ENCODE measurements at regions not wholly inside any gene's neighbourhood (a gene's known extent, or its start where the extent isn't known, plus 50 kb on each side); places are given as distances from the start of the nearest gene placed in this dataset.
A peak's percentile ranks its signal among the peaks of the same experiment; 100 is the strongest.

DNA sequence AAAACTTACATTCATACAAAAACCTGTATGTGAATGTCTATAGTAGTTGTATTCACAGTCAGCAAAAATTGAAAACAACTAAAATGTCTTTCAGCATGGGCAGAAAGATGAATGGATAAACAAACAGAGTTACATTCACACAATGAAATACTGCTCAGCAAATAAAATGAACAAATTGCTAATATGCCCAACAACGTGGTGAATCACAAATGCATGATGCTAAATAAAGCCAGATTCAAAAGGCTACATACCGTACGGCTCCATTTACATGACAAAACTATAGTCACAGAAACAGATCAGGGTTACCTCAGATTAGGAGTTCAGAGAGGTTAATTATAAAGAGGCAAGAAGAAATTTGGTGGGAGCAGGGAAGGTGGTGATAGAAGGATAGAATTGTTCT is 100.7 kb upstream of the KCTD3 start:
- DNase-seq = no peak

- DNase-seq = no peak
These were observed 95.6 kb upstream of the KCTD3 start for GRCh38 chr1:215471463-215471862.

GRCh38 chr1:215472723-215473122 is 94.4 kb upstream of the KCTD3 start:
- no peak for DNase-seq

DNA sequence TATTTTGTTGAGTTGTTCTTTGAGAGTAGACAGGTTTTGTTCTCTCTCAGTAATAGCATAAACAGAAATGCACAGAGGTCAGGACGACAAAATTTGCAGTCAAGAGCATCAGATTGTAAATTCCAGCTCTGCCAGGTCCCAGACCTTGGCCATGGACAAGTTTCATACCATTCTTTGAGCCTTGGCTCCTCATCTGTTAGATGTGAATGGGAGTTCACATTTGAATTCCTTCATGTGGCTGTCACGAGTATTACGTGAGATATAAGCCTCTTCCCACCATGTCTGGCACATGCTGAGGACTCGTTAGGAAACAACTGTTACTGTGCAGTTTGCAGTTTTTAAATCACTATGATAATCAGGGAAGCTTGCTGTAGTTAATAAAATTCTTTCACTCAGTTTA is 93.2 kb upstream of the KCTD3 start:
- no peak for DNase-seq

- DNase-seq = no peak
These were observed 92.2 kb upstream of the KCTD3 start for GRCh38 chr1:215474940-215475339.

DNA sequence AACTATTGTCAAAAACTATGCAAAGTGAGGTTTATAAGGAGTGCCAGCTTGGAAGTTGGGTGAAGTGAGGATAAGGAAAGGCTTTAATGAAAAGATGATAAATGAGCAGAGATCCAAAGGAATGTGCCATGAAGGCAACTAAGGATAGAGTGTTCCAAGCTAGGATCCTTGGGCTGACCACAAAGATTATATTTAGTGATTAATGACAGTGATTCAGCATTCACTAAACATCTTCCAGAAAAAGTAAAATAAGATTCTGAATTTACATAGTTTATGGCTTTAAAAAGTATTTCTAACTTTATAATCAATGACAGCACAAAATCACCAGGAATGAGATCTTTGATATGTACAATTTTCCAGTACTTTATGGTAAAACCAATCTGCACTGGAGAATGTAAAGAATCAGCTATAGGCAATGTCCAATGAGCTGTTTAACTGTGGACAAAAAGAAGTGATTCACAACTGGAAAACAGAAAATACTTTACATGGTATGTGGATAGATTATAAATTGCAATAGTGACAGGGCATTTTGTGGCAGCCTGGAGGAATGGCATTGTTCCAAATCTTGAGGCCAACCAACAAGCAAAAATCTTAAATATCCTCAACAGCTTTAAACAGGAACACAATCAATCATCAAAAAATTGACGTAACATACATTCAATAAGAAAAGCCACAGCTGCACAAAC is 91.2 kb upstream of the KCTD3 start:
- no peak for DNase-seq

DNA sequence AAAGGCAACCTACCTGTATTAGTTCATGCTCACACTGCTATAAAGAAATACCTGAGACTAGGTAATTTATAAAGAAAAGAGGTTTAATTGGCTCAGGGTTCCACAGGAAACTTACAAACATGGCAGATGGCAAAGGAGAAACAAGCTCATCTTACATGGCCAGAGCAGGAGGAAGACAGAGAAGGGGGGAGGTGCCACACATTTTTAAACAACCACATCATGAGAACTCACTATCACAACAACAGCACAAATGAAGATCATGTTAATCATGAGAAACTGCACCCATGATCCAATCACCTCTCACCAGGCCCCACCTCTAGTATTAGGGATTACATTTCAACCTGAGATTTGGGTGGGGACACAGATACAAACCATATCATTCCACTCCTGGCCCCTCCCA is 90.6 kb upstream of the KCTD3 start:
- peak; percentile 64 for DNase-seq

GRCh38 chr1:215477632-215478031 is 89.5 kb upstream of the KCTD3 start:
- DNase-seq = no peak

DNA sequence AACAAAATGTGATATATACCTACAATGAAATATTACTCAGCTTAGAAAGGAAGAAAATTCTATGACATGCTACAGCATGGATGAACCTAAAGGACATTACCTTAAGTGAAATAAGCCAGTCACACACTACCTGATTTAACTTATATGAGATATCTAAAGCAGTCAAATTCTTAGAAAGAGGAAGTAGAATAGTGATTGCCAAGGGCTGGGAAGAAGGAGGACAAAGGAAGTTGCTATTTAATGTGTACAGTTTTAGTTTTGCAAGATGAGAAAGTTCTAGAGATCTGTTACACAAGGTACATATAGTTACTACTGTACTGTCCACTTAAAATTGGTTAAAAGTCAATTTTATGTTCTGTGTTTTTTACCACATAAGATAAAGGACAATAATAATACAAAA is 87.5 kb upstream of the KCTD3 start:
- DNase-seq = no peak

DNA sequence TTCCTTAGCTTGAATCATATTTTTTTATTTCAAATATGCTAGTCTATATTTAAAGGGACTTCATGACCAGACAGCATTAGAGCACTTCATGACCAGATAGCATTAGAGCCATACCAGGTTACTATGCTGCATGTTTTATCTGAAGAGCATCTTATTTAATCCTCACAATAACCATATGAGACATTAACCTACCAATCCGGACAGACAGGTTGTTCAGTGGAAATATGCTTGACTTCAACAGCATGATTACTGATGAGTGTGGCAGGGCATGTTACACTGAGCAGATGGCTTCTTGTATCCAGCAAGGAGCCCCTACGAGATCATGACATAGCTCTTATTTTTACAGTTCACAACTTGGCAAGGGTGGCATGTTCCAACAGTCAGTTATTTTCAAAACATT is 85.0 kb upstream of the KCTD3 start:
- DNase-seq = no peak

DNA sequence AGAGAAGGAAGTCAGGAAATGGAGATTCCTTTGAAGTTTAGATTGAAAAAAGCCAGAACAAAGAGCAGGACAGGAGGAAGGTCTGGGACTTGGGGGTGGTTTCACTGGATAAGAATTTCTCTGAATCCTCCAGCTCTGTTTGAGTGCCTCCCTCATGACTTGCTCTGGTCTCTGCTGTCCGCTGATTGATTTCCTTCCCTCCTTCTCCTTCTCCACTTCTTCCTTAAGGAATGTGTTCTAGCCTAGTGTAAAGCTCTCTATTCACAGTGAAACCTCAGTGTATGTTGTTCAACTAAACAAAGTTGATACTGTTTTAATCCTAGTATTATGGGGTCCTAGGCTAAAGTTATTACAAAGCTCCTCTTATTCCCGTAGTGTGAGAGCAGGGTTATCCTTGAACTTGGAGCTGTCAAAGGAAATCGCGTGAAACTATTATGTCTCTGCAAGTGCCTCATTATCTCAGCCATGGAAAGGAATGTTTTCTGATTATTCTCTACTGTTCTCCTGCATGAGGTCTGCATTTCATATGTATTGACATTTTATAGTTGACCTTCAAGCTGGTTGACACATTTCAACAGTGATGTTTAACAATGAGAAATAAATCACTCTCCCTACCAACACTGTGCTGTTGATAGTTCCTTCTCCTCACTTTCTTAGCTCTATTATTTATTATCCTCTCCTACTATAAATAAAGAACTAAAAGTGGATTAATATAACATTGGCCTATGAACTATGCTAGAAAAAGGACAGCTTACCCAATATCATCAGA is 82.7 kb upstream of the KCTD3 start:
- DNase-seq = no peak

GRCh38 chr1:215487466-215487865 is 79.6 kb upstream of the KCTD3 start:
- no peak for DNase-seq

DNA sequence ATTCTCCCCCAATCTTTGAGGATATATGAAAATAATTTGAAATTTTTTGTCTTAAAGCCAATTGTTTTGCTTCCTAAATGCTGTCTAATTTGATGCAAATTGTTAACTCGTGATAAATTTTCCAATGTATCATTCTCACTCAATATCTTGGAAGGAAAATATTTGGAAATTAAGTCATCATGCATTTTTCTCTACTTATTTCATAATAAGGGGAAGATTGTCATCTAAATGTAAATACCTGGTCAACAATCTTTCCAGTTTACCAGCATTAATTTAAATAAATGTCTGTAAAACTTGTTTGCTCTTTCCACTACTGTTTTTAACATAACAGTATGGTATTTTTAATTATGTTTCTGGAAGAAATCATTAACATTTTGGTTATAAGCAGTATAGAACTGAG is 78.3 kb upstream of the KCTD3 start:
- DNase-seq = no peak

- no peak for DNase-seq
These were observed 77.1 kb upstream of the KCTD3 start for GRCh38 chr1:215489771-215490565.

GRCh38 chr1:215497528-215497927 is 69.6 kb upstream of the KCTD3 start:
- DNase-seq = peak; percentile 42

DNA sequence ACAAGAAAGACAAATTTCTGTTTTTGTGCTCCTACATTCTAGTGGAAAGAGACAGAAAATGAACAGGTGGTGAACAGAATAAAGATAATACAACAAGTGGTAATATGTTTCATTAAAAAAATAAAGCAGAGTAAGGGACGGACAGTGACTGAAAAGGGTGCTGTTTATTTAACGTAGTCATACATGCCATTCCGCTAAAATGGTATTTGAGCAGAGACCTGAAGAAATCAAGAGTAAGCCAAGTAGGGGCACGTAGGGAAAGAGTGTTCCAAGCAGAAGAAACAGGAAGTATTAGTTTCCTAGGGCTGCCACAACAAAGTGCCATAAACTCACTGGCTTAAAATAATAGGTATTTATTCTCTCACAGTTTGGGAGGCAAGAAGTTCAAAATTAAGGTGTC is 65.6 kb upstream of the KCTD3 start:
- DNase-seq = no peak

DNA sequence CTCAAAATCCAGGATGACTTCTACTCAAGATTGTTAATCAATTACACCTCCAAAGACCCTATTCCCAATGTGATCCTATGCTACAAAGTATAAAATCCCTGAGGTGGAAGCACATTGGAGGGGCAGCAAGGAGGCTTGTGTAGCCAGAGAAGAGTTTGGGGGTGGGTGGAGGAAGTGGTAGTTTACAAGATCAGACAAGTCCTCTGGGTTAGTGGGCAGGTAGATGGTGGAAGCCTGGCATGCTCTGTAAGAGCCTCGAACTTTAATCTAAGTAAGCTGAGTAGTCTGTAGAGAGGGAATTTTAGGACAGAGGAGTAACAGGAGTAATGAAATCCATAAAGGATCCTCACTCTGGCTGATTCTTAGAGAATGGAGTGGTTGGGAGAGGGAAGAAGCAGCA is 65.0 kb upstream of the KCTD3 start:
- no peak for DNase-seq

DNA sequence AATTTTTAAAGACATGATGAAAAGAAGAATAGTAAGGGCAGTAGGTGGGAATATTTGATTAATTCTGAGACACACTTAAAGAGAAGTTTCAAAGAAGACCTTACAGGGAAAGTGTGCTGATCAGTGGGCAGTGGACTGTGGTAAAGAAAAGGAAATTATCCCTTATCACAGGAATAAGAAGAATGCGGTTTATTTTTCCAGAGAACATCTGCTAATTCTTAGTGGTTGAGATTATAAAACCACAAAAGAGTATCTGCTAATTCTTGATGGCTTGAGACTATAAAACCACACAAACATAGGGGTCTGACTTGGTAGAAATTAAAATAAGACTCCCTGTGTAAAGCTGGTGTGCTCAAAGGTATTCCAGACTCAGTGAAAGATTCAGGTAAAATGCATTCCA is 60.0 kb upstream of the KCTD3 start:
- no peak for DNase-seq

DNA sequence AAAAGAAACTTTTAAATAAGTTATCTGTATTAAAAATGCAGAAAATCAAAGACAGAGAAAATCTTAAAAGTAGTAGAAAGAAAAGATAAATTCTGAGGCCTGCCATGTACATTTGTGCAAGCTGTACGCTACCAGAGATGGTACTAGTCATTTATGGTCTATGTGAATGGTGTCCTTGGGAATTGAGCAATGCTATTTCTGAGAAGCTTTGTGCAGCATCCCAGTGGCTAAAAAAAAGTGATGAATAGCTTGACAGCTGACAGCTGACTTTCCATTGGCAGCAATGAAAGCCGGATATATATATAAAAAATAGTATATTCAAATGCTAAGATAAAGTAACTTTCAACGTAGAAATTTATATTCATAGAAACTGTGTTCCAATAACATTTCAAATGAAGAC is 58.8 kb upstream of the KCTD3 start:
- no peak for DNase-seq

Data from NCI-H146 (cell line).